Peyer's patch (tissue), 4 donors: ENCODE measurements at regions not wholly inside any gene's neighbourhood (a gene's known extent, or its start where the extent isn't known, plus 50 kb on each side); places are given as distances from the start of the nearest gene placed in this dataset.

Experiments
- CTCF ChIP-seq, 6 experiments: fragments of 450-650 bp in 4 of 6; fragments of 200-600 bp in 2 of 6; sonication (generic) in 1 of 6; IDR thresholded peaks; one replicate each; pipeline ENCODE4 v1.5.1; 2017 to 2019; ENCODE audit warnings: antibody characterized with exemption in 6 of 6, mild to moderate bottlenecking in 3 of 6, moderate library complexity in 1 of 6
- POLR2A ChIP-seq, 2 donors: fragments of 450-650 bp; IDR thresholded peaks; one replicate each; pipeline ENCODE4 v1.5.1; 2017; ENCODE audit warnings: antibody characterized with exemption in 2 of 2, mild to moderate bottlenecking in 2 of 2, moderate library complexity in 2 of 2

- TF ChIP-seq CTCF (IDR thresholded peaks at IDR 0.05) (no peak), POLR2A (IDR thresholded peaks at IDR 0.05) (no peak)
These were observed 270.7 kb upstream of the THRB start for GRCh38 chr3:24765399-24765798.
